Esophagus squamous epithelium (tissue), 4 donors: ENCODE measurements at regions not wholly inside any gene's neighbourhood (a gene's known extent, or its start where the extent isn't known, plus 50 kb on each side); places are given as distances from the start of the nearest gene placed in this dataset.

Experiments
- POLR2A ChIP-seq, 4 donors: fragments of 450-650 bp; IDR thresholded peaks; one replicate each; pipeline ENCODE4 v1.6.1; 2017; ENCODE audit warnings: antibody characterized with exemption in 4 of 4, mild to moderate bottlenecking in 4 of 4, moderate library complexity in 3 of 4
- TF ChIP-seq, protein P1 (sequence below), 6 experiments: fragments of 450-650 bp in 4 of 6; fragments of 200-600 bp in 2 of 6; sonication (generic) in 2 of 6; IDR thresholded peaks; one replicate each; pipeline ENCODE4 v1.5.1; 2016 to 2019; ENCODE audit warnings: antibody characterized with exemption in 6 of 6, mild to moderate bottlenecking in 4 of 6, moderate library complexity in 4 of 6

DNA sequence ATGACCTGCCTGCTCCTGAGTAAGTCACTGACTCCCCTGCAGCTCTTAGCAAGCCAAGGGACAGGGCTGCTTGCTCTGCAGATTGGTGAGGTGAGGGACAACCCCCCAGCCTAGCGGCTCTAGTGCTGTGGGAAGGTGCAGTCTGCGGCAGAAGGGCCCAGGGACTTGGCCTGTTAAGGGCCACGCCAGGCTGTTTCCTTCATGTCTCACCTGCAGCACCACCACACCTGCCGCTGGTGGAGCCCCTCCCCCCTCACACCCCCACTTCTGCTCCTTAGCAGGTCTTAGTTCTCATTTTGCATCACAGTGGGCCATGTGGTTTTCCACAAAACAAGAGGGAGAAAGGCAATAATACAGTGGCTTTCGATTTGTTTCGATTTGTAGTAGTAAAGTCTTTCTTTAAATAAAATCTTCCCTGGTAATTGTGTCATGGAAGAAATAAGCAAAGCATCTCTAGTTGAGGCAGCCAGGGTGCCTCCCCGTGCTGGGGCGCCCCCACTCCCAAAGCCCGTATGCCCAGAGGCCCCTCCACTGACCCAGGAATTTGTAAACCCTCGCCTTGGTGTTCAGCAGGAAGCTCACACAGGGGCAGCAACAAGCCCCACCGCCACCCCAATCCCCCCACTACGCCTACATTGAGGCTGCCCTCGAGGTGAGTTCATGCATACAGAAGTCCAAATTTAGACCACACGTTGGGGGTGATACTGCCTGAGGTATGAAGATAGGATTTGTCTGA, 86.5 kb upstream of the CLDN5 start:
- TF ChIP-seq, protein P1, sequence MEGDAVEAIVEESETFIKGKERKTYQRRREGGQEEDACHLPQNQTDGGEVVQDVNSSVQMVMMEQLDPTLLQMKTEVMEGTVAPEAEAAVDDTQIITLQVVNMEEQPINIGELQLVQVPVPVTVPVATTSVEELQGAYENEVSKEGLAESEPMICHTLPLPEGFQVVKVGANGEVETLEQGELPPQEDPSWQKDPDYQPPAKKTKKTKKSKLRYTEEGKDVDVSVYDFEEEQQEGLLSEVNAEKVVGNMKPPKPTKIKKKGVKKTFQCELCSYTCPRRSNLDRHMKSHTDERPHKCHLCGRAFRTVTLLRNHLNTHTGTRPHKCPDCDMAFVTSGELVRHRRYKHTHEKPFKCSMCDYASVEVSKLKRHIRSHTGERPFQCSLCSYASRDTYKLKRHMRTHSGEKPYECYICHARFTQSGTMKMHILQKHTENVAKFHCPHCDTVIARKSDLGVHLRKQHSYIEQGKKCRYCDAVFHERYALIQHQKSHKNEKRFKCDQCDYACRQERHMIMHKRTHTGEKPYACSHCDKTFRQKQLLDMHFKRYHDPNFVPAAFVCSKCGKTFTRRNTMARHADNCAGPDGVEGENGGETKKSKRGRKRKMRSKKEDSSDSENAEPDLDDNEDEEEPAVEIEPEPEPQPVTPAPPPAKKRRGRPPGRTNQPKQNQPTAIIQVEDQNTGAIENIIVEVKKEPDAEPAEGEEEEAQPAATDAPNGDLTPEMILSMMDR (IDR thresholded peaks at IDR 0.05): no peak
- TF ChIP-seq POLR2A (IDR thresholded peaks at IDR 0.05): no peak
